Fibroblast of mammary gland (primary cell): ENCODE measurements at regions not wholly inside any gene's neighbourhood (a gene's known extent, or its start where the extent isn't known, plus 50 kb on each side); places are given as distances from the start of the nearest gene placed in this dataset.

Source experiments
- DNase-seq: peaks from one replicate; pipeline ENCODE4 v3.0.0-alpha.2; 2010; ENCODE audit warnings: low read depth
- H3K4me3 ChIP-seq: 2 replicates; pipeline ENCODE4 v1.5.1; 2011; ENCODE audit warnings: low read depth, mild to moderate bottlenecking, low read length, moderate library complexity; ENCODE audit not compliant: control insufficient read depth
- TF ChIP-seq, protein P1 (sequence below): conservative IDR thresholded peaks from 2 replicates; pipeline ENCODE4 v1.5.1; 2011; ENCODE audit warnings: low read depth, low read length, inconsistent platforms; ENCODE audit not compliant: control insufficient read depth, insufficient read depth

DNA sequence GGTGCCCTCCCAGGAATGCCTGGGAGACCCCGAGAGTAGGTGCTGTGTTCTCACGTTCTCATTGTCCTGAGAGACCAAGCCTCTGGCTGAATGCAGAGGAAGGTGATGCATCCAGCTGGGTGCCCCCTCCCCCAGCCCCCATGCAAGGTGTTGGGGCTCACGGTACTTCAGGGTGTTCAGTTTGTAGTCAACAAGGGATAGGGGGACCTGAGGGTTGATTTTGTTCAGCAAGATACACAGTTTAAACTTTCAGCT, 60.4 kb upstream of the DUSP5 start:
- no peak for DNase-seq
- no peak overlapping the region for H3K4me3 ChIP-seq
- TF ChIP-seq, protein P1, sequence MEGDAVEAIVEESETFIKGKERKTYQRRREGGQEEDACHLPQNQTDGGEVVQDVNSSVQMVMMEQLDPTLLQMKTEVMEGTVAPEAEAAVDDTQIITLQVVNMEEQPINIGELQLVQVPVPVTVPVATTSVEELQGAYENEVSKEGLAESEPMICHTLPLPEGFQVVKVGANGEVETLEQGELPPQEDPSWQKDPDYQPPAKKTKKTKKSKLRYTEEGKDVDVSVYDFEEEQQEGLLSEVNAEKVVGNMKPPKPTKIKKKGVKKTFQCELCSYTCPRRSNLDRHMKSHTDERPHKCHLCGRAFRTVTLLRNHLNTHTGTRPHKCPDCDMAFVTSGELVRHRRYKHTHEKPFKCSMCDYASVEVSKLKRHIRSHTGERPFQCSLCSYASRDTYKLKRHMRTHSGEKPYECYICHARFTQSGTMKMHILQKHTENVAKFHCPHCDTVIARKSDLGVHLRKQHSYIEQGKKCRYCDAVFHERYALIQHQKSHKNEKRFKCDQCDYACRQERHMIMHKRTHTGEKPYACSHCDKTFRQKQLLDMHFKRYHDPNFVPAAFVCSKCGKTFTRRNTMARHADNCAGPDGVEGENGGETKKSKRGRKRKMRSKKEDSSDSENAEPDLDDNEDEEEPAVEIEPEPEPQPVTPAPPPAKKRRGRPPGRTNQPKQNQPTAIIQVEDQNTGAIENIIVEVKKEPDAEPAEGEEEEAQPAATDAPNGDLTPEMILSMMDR, result no peak

DNA sequence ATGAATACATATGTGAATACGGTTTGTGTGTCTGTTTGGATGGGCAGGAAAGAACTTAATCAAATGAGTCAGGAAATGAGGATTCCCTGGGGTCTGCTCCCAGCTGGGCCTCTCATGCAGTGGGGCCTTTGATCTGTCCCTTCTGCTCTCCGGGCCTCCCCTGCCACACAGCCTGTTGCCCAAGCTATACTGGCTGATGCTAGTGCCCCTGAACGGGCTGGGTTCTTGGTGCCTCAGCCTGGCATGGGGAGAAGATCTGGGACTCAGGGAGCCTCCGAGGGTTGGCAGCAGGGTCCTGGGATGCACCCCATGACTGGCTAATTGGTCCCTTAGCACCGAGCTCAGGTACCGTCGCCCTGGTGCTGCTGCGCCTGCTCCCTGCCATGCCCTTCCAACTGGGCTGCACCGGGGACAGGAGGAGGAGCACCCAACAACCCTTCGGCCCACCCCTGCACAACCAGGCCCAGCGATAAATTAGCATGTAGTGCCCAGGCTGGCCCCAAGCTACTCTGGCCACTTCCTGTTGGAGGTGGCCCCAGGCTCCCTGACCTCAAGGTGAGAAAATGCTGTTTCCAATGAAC, 59.9 kb upstream of the DUSP5 start:
- TF ChIP-seq, protein P1, result no peak
- no peak for DNase-seq
- no peak overlapping the region for H3K4me3 ChIP-seq

DNA sequence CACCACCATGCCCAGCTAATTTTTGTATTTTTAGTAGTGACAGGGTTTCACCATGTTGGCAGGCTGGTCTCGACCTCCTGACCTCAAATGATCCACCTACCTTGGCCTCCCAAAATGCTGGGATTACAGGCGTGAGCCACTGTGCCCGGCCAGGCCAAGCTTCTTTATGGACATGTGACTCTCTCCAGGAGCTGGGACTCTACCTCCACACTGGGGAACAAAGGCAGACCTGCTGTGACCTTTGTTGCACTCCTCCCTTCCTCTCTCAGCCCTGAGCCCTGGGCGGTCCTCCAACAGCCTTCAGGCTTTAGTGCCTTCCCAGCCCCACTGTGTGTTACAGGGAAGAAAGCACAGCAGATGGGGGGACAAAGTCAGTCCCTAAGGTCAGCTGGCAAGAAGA, 55.0 kb upstream of the DUSP5 start:
- TF ChIP-seq, protein P1, result no peak
- no peak overlapping the region for H3K4me3 ChIP-seq
- no peak for DNase-seq

DNA sequence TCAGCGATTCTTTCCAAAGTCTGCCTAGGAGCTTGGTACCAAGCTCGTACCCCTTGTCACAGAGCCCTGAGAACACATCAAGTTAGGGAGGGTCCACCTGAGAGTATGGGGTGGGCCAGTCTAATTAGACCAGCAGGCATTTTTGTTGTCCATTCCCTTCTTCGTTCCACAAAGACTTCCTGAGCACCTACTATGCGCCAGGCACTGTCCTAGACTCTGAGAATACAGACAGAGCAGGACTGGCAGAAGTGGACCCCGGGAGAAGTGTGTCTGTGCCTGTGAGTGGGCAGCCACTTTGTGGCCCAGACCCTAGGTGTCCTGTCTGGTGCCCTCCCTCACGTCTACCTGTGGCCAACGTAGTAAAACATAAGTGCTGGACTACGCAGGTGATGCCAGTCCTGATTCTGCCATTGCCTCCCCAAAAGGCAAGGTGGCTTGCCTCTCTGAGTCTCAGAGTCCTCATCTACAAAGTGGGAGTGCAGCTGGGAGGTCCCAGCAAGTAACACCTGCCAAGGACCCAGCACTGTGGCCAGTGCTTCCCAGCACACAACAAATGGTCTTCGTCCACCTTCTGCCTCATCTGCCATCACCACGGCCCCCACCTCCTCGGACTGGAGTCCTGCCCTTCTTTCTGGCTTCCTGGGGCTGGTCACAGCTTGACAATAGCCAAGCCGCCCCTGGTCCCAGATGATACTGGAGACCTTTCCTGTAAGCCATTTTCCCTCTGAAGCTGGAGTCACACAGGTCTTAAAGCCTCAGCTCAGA, 54.3 kb upstream of the DUSP5 start:
- no peak for DNase-seq
- TF ChIP-seq, protein P1, result no peak
- no peak overlapping the region for H3K4me3 ChIP-seq

DNA sequence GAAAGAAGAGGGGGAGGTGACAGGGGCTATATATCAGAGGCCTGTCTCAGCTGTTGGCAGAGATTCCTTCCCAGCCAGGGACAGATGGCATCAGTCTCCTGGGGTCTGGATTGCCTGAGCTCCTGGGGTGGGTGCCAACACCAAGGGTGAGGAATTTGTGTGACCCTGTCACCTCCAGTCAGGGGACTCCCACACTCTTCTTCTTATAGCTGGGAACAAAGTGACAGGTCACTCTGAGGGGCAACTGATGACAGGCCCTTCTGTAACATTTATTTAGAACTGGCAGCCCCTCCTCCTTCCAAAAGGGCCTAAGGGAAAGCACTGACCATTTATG, 53.7 kb upstream of the DUSP5 start:
- no peak for DNase-seq
- H3K4me3 ChIP-seq, result no peak overlapping the region
- TF ChIP-seq, protein P1, result no peak

DNA sequence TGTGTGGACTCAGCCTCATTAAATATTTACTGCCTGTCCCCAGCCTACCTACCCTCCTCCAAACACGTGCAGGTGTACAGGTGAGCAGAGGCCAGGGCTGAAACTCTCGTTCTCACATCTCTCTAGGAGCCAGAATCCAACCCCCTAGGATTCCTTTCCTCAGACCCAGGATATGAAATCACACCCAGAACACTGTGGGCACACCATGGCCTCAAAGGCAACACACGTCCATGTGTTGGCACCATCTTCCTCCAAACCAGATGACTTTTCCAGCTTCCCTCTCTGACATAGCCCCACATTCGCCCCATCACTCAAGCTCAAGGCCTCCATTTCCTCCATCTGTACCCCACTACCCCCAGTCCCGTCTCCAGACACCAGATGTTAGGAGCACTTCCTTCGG, 51.8 kb upstream of the DUSP5 start:
- no peak overlapping the region for H3K4me3 ChIP-seq
- no peak for DNase-seq
- TF ChIP-seq, protein P1, result no peak

DNA sequence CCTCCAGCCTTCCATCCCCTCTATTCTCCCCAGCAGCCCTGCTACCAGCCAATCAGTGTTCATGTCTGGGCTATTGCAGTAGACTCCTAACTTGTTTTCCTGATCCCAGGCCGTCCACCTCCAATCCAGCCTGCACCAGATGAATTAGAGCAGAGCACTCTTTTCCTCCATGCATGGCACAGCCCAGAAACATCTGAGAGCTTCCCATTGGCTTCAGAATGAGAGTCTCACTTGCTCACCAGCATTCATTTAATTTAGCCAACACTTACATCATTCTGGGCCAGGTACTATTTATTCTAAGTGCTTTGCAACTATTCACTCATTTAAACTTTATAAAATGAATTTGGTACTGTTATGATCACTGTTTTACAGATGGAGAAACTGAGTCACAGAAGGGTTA, 51.4 kb upstream of the DUSP5 start:
- no peak overlapping the region for H3K4me3 ChIP-seq
- TF ChIP-seq, protein P1, result no peak
- DNase-seq, result no peak
